NCI-H2171 treated with DMSO at 0.1 percent for 48 hours (cell line): ENCODE measurements at regions not wholly inside any gene's neighbourhood (a gene's known extent, or its start where the extent isn't known, plus 50 kb on each side); places are given as distances from the start of the nearest gene placed in this dataset.
"Not testable (repeated sequence)": the region's sequence is repeated elsewhere in the genome, so short reads cannot be mapped to it uniquely, and the experiment has no call there.

ENCODE experiments used
- DNase-seq: peaks from one replicate; lab custom pipeline; 2025; lab: John Stamatoyannopoulos, UW

GRCh38 chr4:30589669-30590068 lies 130.5 kb upstream of the PCDH7 start:
- DNase-seq: not testable (repeated sequence)

GRCh38 chr4:30600246-30601017 lies 119.7 kb upstream of the PCDH7 start:
- DNase-seq: no peak

GRCh38 chr4:30601070-30601865 lies 118.9 kb upstream of the PCDH7 start:
- DNase-seq: no peak

- DNase-seq: no peak
Measured at GRCh38 chr4:30605616-30606190, 114.5 kb upstream of the PCDH7 start.

GRCh38 chr4:30610361-30610760 lies 109.8 kb upstream of the PCDH7 start:
- DNase-seq: no peak

- DNase-seq: no peak
Measured at GRCh38 chr4:30614771-30615170, 105.4 kb upstream of the PCDH7 start.

GRCh38 chr4:30616942-30617646 lies 103.1 kb upstream of the PCDH7 start:
- no peak for DNase-seq

- DNase-seq: no peak
Measured at GRCh38 chr4:30617836-30618235, 102.3 kb upstream of the PCDH7 start.

GRCh38 chr4:30619679-30620078 lies 100.5 kb upstream of the PCDH7 start:
- no peak for DNase-seq

- no peak for DNase-seq
Measured at GRCh38 chr4:30620711-30621110, 99.5 kb upstream of the PCDH7 start.

- DNase-seq: no peak
Measured at GRCh38 chr4:30630431-30630830, 89.7 kb upstream of the PCDH7 start.

- no peak for DNase-seq
Measured at GRCh38 chr4:30632751-30633150, 87.4 kb upstream of the PCDH7 start.

- no peak for DNase-seq
Measured at GRCh38 chr4:30641345-30641744, 78.8 kb upstream of the PCDH7 start.

- DNase-seq: no peak
Measured at GRCh38 chr4:30642567-30642966, 77.6 kb upstream of the PCDH7 start.

GRCh38 chr4:30653291-30653690 lies 66.9 kb upstream of the PCDH7 start:
- no peak for DNase-seq

- DNase-seq: no peak
Measured at GRCh38 chr4:30656828-30657227, 63.3 kb upstream of the PCDH7 start.

GRCh38 chr4:30667919-30668318 lies 52.2 kb upstream of the PCDH7 start:
- no peak for DNase-seq

- DNase-seq: no peak
Measured at GRCh38 chr4:30670206-30670605, 50.0 kb upstream of the PCDH7 start.
